GM23338 (cell line): ENCODE measurements at regions not wholly inside any gene's neighbourhood (a gene's known extent, or its start where the extent isn't known, plus 50 kb on each side); places are given as distances from the start of the nearest gene placed in this dataset.

ENCODE experiments used
- CREB1 ChIP-seq: fragments of 250-450 bp; sonication (Bioruptor Pico); IDR thresholded peaks from 2 replicates; pipeline ENCODE4 v1.5.0; 2020; ENCODE audit warnings: low read depth, mild to moderate bottlenecking, moderate library complexity
- EZH2 ChIP-seq: fragments of 200-600 bp; sonication (generic); IDR thresholded peaks from one replicate; pipeline ENCODE4 v1.8.0; 2017; ENCODE audit warnings: antibody characterized with exemption, mild to moderate bottlenecking, low read depth; ENCODE audit not compliant: unreplicated experiment
- POLR2AphosphoS5 ChIP-seq: IDR thresholded peaks from 2 replicates; pipeline ENCODE4 v1.6.1; 2016; ENCODE audit warnings: antibody characterized with exemption, low read depth
- TF ChIP-seq, protein P1 (sequence below), 2 experiments: fragments of 200-600 bp in 1 of 2; sonication (generic) in 1 of 2; conservative IDR thresholded peaks; 2 replicates each; pipeline versions ENCODE4 v1.5.1 to v1.6.1; 2016 to 2017; ENCODE audit warnings: antibody characterized with exemption in 2 of 2, low read depth in 2 of 2, mild to moderate bottlenecking in 2 of 2, moderate library complexity in 1 of 2

DNA sequence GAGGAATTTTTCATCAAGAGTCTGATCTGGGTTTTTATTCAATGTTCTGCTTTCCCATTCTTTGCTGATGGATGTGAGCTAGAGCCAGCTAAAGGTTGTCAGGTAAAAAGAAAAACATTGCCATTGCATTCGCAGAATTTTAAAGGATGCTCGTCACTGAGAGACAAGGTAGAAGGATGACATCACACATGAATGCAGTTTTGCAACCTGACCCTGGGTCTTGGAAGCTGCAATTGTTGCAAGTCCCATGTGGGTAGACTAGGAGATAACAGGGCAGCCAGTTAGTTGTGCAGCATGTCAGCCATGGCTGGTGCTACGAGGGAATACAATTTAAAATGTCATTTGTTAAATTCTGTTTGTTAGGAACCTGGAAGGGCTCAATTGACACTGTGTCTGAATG is 73.9 kb upstream of the MXRA5 start:
- TF ChIP-seq, protein P1, sequence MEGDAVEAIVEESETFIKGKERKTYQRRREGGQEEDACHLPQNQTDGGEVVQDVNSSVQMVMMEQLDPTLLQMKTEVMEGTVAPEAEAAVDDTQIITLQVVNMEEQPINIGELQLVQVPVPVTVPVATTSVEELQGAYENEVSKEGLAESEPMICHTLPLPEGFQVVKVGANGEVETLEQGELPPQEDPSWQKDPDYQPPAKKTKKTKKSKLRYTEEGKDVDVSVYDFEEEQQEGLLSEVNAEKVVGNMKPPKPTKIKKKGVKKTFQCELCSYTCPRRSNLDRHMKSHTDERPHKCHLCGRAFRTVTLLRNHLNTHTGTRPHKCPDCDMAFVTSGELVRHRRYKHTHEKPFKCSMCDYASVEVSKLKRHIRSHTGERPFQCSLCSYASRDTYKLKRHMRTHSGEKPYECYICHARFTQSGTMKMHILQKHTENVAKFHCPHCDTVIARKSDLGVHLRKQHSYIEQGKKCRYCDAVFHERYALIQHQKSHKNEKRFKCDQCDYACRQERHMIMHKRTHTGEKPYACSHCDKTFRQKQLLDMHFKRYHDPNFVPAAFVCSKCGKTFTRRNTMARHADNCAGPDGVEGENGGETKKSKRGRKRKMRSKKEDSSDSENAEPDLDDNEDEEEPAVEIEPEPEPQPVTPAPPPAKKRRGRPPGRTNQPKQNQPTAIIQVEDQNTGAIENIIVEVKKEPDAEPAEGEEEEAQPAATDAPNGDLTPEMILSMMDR (conservative IDR thresholded peaks at IDR 0.05; ENCODE audit: low read depth in 2 of 2), result no peak
- TF ChIP-seq CREB1 (CRISPR knock-in tag), result no peak
- TF ChIP-seq EZH2, result no peak
- no peak for TF ChIP-seq POLR2AphosphoS5
